Pancreas (tissue), 10 donors: ENCODE measurements at regions not wholly inside any gene's neighbourhood (a gene's known extent, or its start where the extent isn't known, plus 50 kb on each side); places are given as distances from the start of the nearest gene placed in this dataset.

Experiments
- ATAC-seq, 4 donors: fragments of 200-7000 bp; cut with Tn5 transposase; one replicate each; pipeline versions ENCODE4 v1.8.0 to v1.9.1; 2020; ENCODE audit warnings: mild to moderate bottlenecking in 4 of 4, moderate library complexity in 4 of 4
- DNase-seq, 6 donors: peaks; one replicate each; pipeline ENCODE4 v3.0.0-alpha.2; 2020
- FAIRE-seq: peaks from 2 replicates; lab custom pipeline; 2012; peaks lifted over from hg19 to GRCh38; lab: Jason Lieb, UNC
- H3K27ac ChIP-seq, 4 donors: fragments of 200-600 bp; sonication (generic); 1 replicate in 3 of 4; 2 replicates in 1 of 4; pipeline versions ENCODE4 v1.5.0 to v1.8.0; 2020
- H3K27me3 ChIP-seq, 4 donors: fragments of 200-600 bp; one replicate each; pipeline ENCODE4 v1.8.0; 2021
- H3K36me3 ChIP-seq, 3 donors: fragments of 200-600 bp; sonication (generic) in 1 of 3; one replicate each; pipeline versions ENCODE4 v1.5.0 to v1.8.0; 2020 to 2021
- H3K4me1 ChIP-seq, 3 donors: fragments of 200-600 bp; one replicate each; pipeline ENCODE4 v1.8.0; 2021
- H3K4me3 ChIP-seq, 4 donors: fragments of 200-600 bp; sonication (generic) in 2 of 4; one replicate each; pipeline versions ENCODE4 v1.5.0 to v1.8.0; 2020 to 2021
- H3K9me3 ChIP-seq, 4 donors: fragments of 200-600 bp; one replicate each; pipeline ENCODE4 v1.8.0; 2021
- CTCF ChIP-seq, 4 donors: fragments of 200-600 bp; sonication (generic) in 3 of 4; IDR thresholded peaks; one replicate each; pipeline versions ENCODE4 v1.5.0 to v1.8.0; 2021; ENCODE audit warnings: antibody characterized with exemption in 4 of 4
- WGBS, 2 donors: extraction: QIAGEN DNeasy Blood & Tissue Kit; methylation state at CpG; one replicate each; pipeline ENCODE4 v1.1.7; 2013; 5-methylcytosine and 5-hydroxymethylcytosine counted together
- intact Hi-C, 3 donors: fragments of 100-400 bp; cut with DNase I; formaldehyde crosslinking; loops; one replicate each; pipeline versions ENCODE4 v1.11.1 to v1.14.2; 2022
- donor health status: healthy with polysubstance abuse.
- donor health status: DM: no; HTN: no; CAD: no; lungs with moderate emphysema.
- donor health status: DM: no; HTN: no; CAD: no.
- donor health status: control.
- donor health status: control.
- donor health status: Bipolar disorder and iron deficiency.
- donor health status: DM: yes; HTN: yes; CAD: no.
- donor health status: DM: no; HTN: no; CAD: no.
- donor health status: DM: no; HTN: no; CAD: no.
- donor health status: DM: yes; HTN: yes; CAD: no.

DNA sequence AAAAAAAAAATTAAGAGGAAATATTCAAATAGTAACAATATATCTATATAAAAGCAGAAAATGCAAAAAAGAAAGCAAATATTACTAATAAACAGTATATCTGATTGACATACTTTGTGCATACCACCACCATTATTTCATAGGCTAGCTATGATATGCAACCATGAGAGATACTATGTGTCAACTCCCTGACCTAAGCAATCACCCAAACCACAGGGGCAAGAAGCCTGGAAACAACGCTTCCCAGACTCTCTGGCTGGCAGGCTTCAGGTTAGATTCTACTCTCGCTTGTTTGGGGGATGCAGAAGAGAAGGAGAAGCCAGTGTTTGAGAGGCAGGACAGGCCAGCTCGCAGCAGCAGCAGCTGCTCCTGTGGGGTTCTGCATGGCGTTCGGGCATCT, 169.3 kb upstream of the TPM1 start:
- no peaks in the 10 kb centered on the region for H3K36me3 ChIP-seq
- H3K27me3 ChIP-seq: no peaks in the 10 kb centered on the region
- 92 to 97% methylated on average over 5 of the region's 5 CpGs for WGBS, 2 donors
- intact Hi-C loops: no loop called here
- FAIRE-seq (no peak), ATAC-seq (no peak), DNase-seq (no peak)
- no peak overlapping the region for H3K27ac ChIP-seq
- no peaks in the 10 kb centered on the region for H3K9me3 ChIP-seq
- H3K4me1 ChIP-seq: peaks cover 0 to 3% (median 3%) of the 10 kb centered on the region in 3 donors
- TF ChIP-seq CTCF (IDR thresholded peaks at IDR 0.05): no peak
- no peak overlapping the region for H3K4me3 ChIP-seq

GRCh38 chr15:62874064-62874463, 168.5 kb upstream of the TPM1 start:
- Histone ChIP-seq H3K27ac (no peak overlapping the region), H3K36me3 (no peaks in the 10 kb centered on the region), H3K9me3 (no peaks in the 10 kb centered on the region), H3K27me3 (no peaks in the 10 kb centered on the region), H3K4me3 (no peak overlapping the region), H3K4me1 (peaks cover 0 to 3% (median 3%) of the 10 kb centered on the region in 3 donors)
- DNase-seq (no peak), ATAC-seq (no peak), FAIRE-seq (no peak)
- 93 to 94% methylated on average over 3 of the region's 3 CpGs for WGBS, 2 donors
- no peak for TF ChIP-seq CTCF (IDR thresholded peaks at IDR 0.05)
- intact Hi-C loops: no loop called here

DNA sequence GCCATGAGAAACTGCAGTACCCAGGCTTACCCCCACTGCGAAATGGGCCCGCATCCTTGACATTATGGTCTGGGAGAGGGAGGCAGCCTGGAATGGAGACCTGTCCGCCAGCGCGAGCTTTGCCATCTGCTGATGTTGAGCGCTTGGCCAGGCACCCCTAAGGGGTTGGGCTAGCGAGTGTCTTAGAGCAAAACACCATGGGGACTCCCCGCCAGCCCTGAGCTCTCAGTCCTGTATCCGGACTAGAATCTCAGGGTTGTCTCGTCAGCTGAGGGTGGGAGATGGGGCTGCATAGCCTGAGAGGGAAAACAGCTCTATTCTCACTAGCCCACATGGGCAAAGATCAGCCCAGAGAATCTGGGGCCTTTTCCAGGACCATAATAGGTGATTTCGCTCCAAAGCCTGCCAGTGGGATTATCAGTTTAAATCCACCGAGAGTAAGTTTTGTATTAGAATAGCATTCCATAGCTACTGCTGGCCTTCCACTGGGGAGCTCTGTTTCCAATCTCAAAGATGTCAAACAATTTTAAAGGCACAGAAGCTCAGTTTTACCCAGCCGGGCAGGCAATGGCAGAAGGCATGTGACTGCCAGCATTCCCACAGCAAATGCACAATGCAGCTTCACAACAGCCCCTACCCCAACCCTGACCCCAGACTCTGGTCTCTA, 167.5 kb upstream of the TPM1 start:
- H3K27me3 ChIP-seq: no peaks in the 10 kb centered on the region
- H3K27ac ChIP-seq: no peak overlapping the region
- no peak for ATAC-seq
- H3K4me3 ChIP-seq: no peak overlapping the region
- no peak for TF ChIP-seq CTCF (IDR thresholded peaks at IDR 0.05)
- no peak for FAIRE-seq
- H3K9me3 ChIP-seq: no peaks in the 10 kb centered on the region
- H3K4me1 ChIP-seq: peaks cover 0 to 3% (median 3%) of the 10 kb centered on the region in 3 donors
- 63 to 82% methylated on average over 13 of the region's 13 CpGs for WGBS, 2 donors
- no peak for DNase-seq
- no peaks in the 10 kb centered on the region for H3K36me3 ChIP-seq
- intact Hi-C loops: no loop called here

- Histone ChIP-seq H3K27me3 (no peaks in the 10 kb centered on the region), H3K36me3 (no peaks in the 10 kb centered on the region), H3K4me3 (no peak overlapping the region), H3K4me1 (peaks cover 0 to 3% (median 3%) of the 10 kb centered on the region in 3 donors), H3K27ac (no peak overlapping the region), H3K9me3 (no peaks in the 10 kb centered on the region)
- TF ChIP-seq CTCF (IDR thresholded peaks at IDR 0.05): no peak
- 85 to 90% methylated on average over 4 of the region's 4 CpGs for WGBS, 2 donors
- DNase-seq: no peak
- no peak for ATAC-seq
- intact Hi-C loops: no loop called here
- FAIRE-seq: no peak
Measured at GRCh38 chr15:62875626-62876021, 166.9 kb upstream of the TPM1 start.

GRCh38 chr15:62877276-62877857, 165.2 kb upstream of the TPM1 start:
- Histone ChIP-seq H3K27ac (peak overlapping the region in 1 of 4 donors; percentile 62), H3K27me3 (no peaks in the 10 kb centered on the region), H3K4me3 (no peak overlapping the region), H3K36me3 (no peaks in the 10 kb centered on the region), H3K4me1 (peaks cover 0 to 3% (median 3%) of the 10 kb centered on the region in 3 donors), H3K9me3 (no peaks in the 10 kb centered on the region)
- intact Hi-C loops: no loop called here
- FAIRE-seq (no peak), DNase-seq (peak in 3 of 6 donors; percentile 70 to 90 (median 88)), ATAC-seq (peak; percentile 70 to 92 (median 86))
- 50 to 60% methylated on average over 9 of the region's 9 CpGs for WGBS, 2 donors
- no peak for TF ChIP-seq CTCF (IDR thresholded peaks at IDR 0.05)
